SK-N-SH treated with all-trans-retinoic acid at 6 μM for 48 hours (cell line): ENCODE measurements at regions not wholly inside any gene's neighbourhood (a gene's known extent, or its start where the extent isn't known, plus 50 kb on each side); places are given as distances from the start of the nearest gene placed in this dataset.

Experiments
- GLIS3 ChIP-seq: fragments of 250-450 bp; sonication (Bioruptor Pico); IDR thresholded peaks from 2 replicates; pipeline ENCODE4 v1.5.0; 2020; ENCODE audit warnings: mild to moderate bottlenecking, moderate library complexity
- ZFP3 ChIP-seq: fragments of 250-450 bp; sonication (Bioruptor Pico); IDR thresholded peaks from 2 replicates; pipeline ENCODE4 v1.5.0; 2020; ENCODE audit warnings: mild to moderate bottlenecking, moderate library complexity

GRCh38 chr5:62829604-62829986, 251.0 kb downstream of the LRRC70 start:
- TF ChIP-seq GLIS3 (CRISPR knock-in tag) (no peak), ZFP3 (CRISPR knock-in tag) (no peak)
